Chondrocyte (in vitro differentiated cells): ENCODE measurements at regions not wholly inside any gene's neighbourhood (a gene's known extent, or its start where the extent isn't known, plus 50 kb on each side); places are given as distances from the start of the nearest gene placed in this dataset.

ENCODE experiments used
- DNase-seq: peaks from one replicate; pipeline ENCODE4 v3.0.0; 2021; ENCODE audit warnings: mixed read lengths, low spot score
- H3K27ac Mint-ChIP-seq: one replicate; pipeline ENCODE4 v1.8.0; 2021; ENCODE audit warnings: mild to moderate bottlenecking, moderate library complexity, mixed read lengths; ENCODE audit not compliant: unreplicated experiment
- H3K27me3 Mint-ChIP-seq: 2 replicates; pipeline ENCODE4 v1.8.0; 2021; ENCODE audit warnings: low read depth, mixed read lengths
- H3K36me3 Mint-ChIP-seq: 2 replicates; pipeline ENCODE4 v1.8.0; 2021; ENCODE audit warnings: low read depth, mixed read lengths
- H3K4me1 Mint-ChIP-seq: 2 replicates; pipeline ENCODE4 v1.8.0; 2021; ENCODE audit warnings: low read depth, mild to moderate bottlenecking, mixed read lengths
- H3K4me3 Mint-ChIP-seq: one replicate; pipeline ENCODE4 v1.8.0; 2021; ENCODE audit warnings: mild to moderate bottlenecking, moderate library complexity, mixed read lengths; ENCODE audit not compliant: unreplicated experiment
- H3K9me3 Mint-ChIP-seq: 2 replicates; pipeline ENCODE4 v1.8.0; 2021; ENCODE audit warnings: low read depth, mixed read lengths
- TF ChIP-seq, protein P1 (sequence below): fragments of 200-600 bp; sonication (generic); IDR thresholded peaks from 2 replicates; pipeline ENCODE4 v1.5.0; 2021; ENCODE audit warnings: antibody characterized with exemption, mild to moderate bottlenecking, moderate library complexity

DNA sequence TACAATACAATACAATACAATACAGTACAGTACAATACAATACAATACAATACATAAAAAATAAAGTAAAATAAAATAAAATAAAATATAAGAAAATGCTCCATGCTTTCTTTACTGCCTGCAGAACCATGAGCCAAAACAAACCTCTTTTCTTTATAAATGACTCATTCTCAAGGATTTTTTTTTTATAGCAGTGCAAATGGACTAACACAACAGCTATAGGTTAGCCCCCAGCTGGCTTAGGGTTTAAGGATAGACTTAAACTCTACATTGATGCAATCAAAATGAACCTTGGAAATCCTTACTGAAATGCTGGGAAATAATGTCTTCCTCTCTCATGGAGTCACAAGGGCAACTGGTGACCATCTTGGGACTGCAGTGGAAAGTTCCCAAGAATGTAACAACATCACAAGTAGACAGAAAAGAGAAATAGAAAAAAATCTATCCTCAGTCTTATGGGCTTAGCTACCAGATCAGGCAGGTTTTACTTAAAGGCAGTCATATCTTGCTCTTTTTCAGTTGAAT lies 348.9 kb downstream of the ARL4A start:
- Mint-ChIP-seq H3K9me3 (peaks cover 16% of the 10 kb centered on the region), H3K36me3 (peaks cover 3% of the 10 kb centered on the region), H3K27me3 (no peaks in the 10 kb centered on the region), H3K4me3 (no peak overlapping the region), H3K4me1 (peaks cover 4% of the 10 kb centered on the region), H3K27ac (no peak overlapping the region)
- TF ChIP-seq, protein P1, sequence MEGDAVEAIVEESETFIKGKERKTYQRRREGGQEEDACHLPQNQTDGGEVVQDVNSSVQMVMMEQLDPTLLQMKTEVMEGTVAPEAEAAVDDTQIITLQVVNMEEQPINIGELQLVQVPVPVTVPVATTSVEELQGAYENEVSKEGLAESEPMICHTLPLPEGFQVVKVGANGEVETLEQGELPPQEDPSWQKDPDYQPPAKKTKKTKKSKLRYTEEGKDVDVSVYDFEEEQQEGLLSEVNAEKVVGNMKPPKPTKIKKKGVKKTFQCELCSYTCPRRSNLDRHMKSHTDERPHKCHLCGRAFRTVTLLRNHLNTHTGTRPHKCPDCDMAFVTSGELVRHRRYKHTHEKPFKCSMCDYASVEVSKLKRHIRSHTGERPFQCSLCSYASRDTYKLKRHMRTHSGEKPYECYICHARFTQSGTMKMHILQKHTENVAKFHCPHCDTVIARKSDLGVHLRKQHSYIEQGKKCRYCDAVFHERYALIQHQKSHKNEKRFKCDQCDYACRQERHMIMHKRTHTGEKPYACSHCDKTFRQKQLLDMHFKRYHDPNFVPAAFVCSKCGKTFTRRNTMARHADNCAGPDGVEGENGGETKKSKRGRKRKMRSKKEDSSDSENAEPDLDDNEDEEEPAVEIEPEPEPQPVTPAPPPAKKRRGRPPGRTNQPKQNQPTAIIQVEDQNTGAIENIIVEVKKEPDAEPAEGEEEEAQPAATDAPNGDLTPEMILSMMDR, result no peak
- no peak for DNase-seq

DNA sequence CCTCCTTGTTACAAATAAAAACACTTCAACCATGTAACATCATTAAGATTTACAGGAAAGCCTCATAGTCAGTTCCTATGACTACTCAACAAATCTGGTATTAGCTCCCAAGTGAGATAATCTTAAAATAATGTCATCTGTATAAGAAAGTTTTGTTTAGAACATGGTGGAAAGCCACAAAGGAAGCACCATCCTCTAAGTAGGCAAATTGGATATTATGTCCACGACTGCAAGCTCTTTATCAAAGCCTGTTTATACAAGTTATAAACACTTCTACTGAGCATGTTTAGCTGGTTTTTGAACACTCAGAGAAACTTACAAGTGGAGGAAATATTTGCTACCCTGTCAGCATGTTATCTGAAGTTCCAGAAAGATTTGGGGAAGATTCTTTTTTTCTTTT lies 349.8 kb downstream of the ARL4A start:
- Mint-ChIP-seq H3K27ac (no peak overlapping the region), H3K9me3 (peaks cover 16% of the 10 kb centered on the region), H3K27me3 (no peaks in the 10 kb centered on the region), H3K4me1 (peaks cover 4% of the 10 kb centered on the region), H3K4me3 (no peak overlapping the region), H3K36me3 (peaks cover 3% of the 10 kb centered on the region)
- TF ChIP-seq, protein P1, result no peak
- no peak for DNase-seq

DNA sequence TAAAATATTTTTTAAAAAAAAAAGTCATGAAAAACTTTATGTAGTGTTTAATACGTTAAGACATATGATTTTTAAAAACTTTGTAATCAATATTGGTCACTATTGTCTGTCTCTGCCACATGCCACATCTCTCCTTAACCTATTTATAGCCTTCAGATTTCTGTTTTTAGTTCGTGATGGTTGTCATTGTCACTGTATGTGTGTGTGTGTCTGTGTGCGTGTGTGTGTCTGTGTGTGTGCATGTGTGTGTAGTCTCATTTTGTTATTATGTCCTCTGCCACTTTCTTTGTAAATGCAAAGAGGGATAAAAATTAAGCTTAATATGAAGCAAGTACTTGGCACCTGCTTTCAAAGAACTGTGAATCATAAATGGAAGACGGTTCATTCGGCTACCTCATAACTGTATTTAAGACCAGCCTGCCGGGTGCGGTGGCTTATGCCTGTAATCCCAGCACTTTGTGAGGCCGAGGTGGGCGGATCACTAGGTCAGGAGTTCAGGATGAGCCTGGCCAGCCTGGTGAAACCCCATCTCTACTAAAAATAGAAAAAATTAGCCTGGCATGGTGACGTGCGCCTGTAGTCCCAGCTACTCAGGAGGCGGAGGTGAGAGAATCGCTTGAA lies 354.0 kb downstream of the ARL4A start:
- H3K9me3 Mint-ChIP-seq, result peaks cover 3% of the 10 kb centered on the region
- no peak overlapping the region for H3K4me3 Mint-ChIP-seq
- H3K27me3 Mint-ChIP-seq, result no peaks in the 10 kb centered on the region
- no peaks in the 10 kb centered on the region for H3K36me3 Mint-ChIP-seq
- no peak overlapping the region for H3K27ac Mint-ChIP-seq
- peaks cover 11% of the 10 kb centered on the region for H3K4me1 Mint-ChIP-seq
- TF ChIP-seq, protein P1, result no peak
- no peak for DNase-seq

DNA sequence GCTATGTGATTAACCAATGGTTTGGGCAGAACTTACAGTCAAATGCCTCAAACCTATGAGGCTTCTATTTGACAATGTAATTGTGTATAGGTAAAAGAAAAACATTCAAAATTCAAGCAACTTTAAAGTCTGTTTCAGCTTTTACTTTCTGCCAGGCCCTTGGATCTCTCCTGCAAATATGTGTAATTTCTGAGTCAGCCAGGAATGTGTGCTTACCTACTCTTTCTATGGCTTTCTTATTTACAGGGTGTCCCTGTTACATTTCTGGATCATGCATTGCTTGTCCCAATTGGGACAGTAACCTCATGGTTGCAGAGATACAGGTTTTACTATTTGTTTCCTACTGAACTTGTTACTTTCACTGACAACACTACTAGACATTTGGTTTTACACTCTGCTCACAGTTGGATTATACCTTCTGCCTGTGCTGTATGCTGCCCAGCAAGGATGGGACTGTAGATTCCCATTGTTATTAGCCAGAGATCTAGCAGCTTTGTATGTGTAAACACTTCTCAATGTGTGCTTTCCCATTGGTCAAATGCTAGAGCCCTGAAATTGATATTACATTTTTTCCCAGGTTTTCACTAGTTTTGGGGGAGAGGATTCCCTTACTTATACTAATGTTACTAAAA lies 355.3 kb downstream of the ARL4A start:
- Mint-ChIP-seq H3K27me3 (no peaks in the 10 kb centered on the region), H3K36me3 (no peaks in the 10 kb centered on the region), H3K4me1 (peaks cover 10% of the 10 kb centered on the region), H3K27ac (no peak overlapping the region), H3K9me3 (no peaks in the 10 kb centered on the region), H3K4me3 (no peak overlapping the region)
- TF ChIP-seq, protein P1, result no peak
- DNase-seq, result no peak

DNA sequence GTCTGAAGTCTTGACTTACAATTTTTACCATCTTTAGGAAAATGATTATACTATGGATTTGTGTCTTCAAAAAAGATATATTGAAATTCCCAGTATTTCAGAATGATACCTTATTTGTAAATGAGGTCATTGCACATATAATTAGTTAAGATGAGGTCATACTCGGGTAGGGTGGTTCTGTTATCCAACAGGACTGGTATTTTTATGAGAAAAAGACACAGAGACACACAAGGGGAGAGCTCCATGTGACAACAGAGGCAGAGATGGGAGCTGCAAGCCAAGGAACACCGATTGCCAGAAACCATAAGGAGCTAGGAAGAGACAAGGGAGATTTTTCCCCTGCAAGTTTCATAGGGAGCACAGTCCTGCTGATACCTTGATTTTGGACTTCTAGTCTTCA lies 356.9 kb downstream of the ARL4A start:
- H3K4me3 Mint-ChIP-seq, result no peak overlapping the region
- H3K4me1 Mint-ChIP-seq, result peaks cover 10% of the 10 kb centered on the region
- no peaks in the 10 kb centered on the region for H3K36me3 Mint-ChIP-seq
- TF ChIP-seq, protein P1, result no peak
- no peak overlapping the region for H3K27ac Mint-ChIP-seq
- H3K9me3 Mint-ChIP-seq, result no peaks in the 10 kb centered on the region
- H3K27me3 Mint-ChIP-seq, result no peaks in the 10 kb centered on the region
- DNase-seq, result no peak
